Amygdala (tissue), 56 donors: ENCODE measurements at regions not wholly inside any gene's neighbourhood (a gene's known extent, or its start where the extent isn't known, plus 50 kb on each side); places are given as distances from the start of the nearest gene placed in this dataset.
"Not testable (repeated sequence)": the region's sequence is repeated elsewhere in the genome, so short reads cannot be mapped to it uniquely, and the experiment has no call there.

ENCODE experiments used
- DNase-seq, 56 donors: peaks; one replicate each; lab custom pipeline; 2025; lab: John Stamatoyannopoulos, UW

- DNase-seq: not testable (repeated sequence)
These were observed 205.8 kb downstream of the CCDC74A start for GRCh38 chr2:131733530-131733929.

- DNase-seq: not testable (repeated sequence)
These were observed 208.7 kb downstream of the CCDC74A start for GRCh38 chr2:131736406-131736805.

- DNase-seq: not testable (repeated sequence)
These were observed 210.8 kb downstream of the CCDC74A start for GRCh38 chr2:131738533-131738932.

GRCh38 chr2:131738996-131739434, 211.3 kb downstream of the CCDC74A start:
- not testable (repeated sequence) for DNase-seq

GRCh38 chr2:131753640-131754561, 226.2 kb downstream of the CCDC74A start:
- DNase-seq: no peak

- DNase-seq: no peak
These were observed 227.4 kb downstream of the CCDC74A start for GRCh38 chr2:131754929-131755720.

GRCh38 chr2:131756141-131756907, 228.6 kb downstream of the CCDC74A start:
- no peak for DNase-seq

- DNase-seq: not testable (repeated sequence)
These were observed 231.3 kb downstream of the CCDC74A start for GRCh38 chr2:131758941-131759340.

GRCh38 chr2:131774955-131775555, 247.4 kb downstream of the CCDC74A start:
- DNase-seq: not testable (repeated sequence)

- not testable (repeated sequence) for DNase-seq
These were observed 248.3 kb downstream of the CCDC74A start for GRCh38 chr2:131775903-131776506.

- not testable (repeated sequence) for DNase-seq
These were observed 252.8 kb downstream of the CCDC74A start for GRCh38 chr2:131780446-131780845.

GRCh38 chr2:131801210-131801744, 273.6 kb downstream of the CCDC74A start:
- no peak for DNase-seq

GRCh38 chr2:131801745-131802350, 274.2 kb downstream of the CCDC74A start:
- DNase-seq: peak in 32 of 56 donors; percentile 3 to 73 (median 24)

GRCh38 chr2:131802351-131802836, 274.7 kb downstream of the CCDC74A start:
- DNase-seq: peak in 11 of 56 donors; percentile 4 to 28 (median 9)

- DNase-seq: not testable (repeated sequence)
These were observed 275.5 kb downstream of the CCDC74A start for GRCh38 chr2:131803237-131803636.

GRCh38 chr2:131812605-131813004, 284.9 kb downstream of the CCDC74A start:
- not testable (repeated sequence) for DNase-seq

- DNase-seq: not testable (repeated sequence)
These were observed 285.7 kb downstream of the CCDC74A start for GRCh38 chr2:131813378-131813777.

- not testable (repeated sequence) for DNase-seq
These were observed 290.7 kb downstream of the CCDC74A start for GRCh38 chr2:131818267-131818973.
